ENCODE measurements at regions not wholly inside any gene's neighbourhood (a gene's known extent, or its start where the extent isn't known, plus 50 kb on each side); places are given as distances from the start of the nearest gene placed in this dataset.

DNA sequence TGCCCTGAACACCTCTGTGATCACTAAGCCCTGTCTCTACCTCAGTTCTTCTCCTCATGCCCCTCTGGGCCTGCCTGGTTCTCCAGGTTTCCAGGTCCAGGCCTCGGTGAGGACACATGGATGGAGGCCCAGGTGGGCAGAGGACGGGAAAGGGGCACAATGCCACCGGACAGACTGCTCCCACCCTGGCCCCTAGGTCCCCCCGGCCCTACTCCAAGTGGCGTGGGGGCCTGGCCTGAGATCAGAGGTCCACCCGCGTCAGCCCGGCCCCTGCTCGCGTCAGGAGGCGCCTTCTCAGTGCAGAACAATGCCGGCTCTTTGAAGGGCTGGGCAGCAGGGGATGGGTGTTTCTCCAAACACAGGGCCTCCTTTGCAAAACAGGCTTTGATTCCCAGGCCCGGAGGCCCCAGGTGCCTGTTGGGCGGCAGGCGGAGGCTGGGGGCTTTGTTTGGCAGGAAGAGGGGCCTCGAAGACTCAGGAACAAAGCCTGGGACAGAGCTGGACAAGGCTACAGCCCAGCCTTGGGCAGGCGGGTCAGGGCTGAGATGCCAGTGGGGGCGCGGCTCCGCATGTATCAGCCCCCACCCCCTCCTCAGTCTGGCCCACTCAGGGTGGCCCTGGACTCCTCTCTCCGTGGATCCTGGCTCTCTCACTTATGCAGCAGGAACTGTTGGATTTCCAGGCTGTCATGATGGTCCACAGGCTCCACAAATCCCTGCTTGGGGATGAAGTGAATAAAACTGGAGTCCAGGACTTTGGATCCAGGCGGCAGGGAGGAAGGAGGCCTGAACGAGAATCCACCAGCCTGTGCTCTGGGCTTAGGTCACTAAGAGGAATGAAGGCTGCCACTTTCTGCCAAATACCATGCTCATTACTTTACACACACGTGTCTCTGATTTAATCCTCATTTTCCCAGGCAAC, 77.4 kb upstream of the SLC2A1 start (continued):
- TF ChIP-seq MIER3 (CRISPR knock-in tag; IDR thresholded peaks at IDR 0.05; ENCODE audit: borderline replicate concordance) (no peak; the same call in 1 of the 2 replicates), KLF11 (CRISPR knock-in tag; IDR thresholded peaks at IDR 0.05) (no peak), KLF12 (CRISPR knock-in tag; IDR thresholded peaks at IDR 0.05; ENCODE audit: borderline replicate concordance) (no peak), NAIF1 (CRISPR knock-in tag; IDR thresholded peaks at IDR 0.05; ENCODE audit: borderline replicate concordance) (no peak; the same call in 1 of the 2 replicates), PTBP1 (IDR thresholded peaks at IDR 0.05; ENCODE audit: low read depth, low read length, poor library complexity, severe bottlenecking) (no peak), ZNF3 (CRISPR knock-in tag; IDR thresholded peaks at IDR 0.05) (no peak), CBFB (CRISPR knock-in tag; IDR thresholded peaks at IDR 0.05) (0 out of 2 replicates have a peak, but pooled peaks have one; percentile 61), JARID2 (CRISPR knock-in tag; IDR thresholded peaks at IDR 0.05; ENCODE audit: insufficient replicate concordance) (no peak), MXI1 (IDR thresholded peaks at IDR 0.05; ENCODE audit: borderline replicate concordance, low read depth, low read length) (no peak), ZSCAN9 (CRISPR knock-in tag; IDR thresholded peaks at IDR 0.05; ENCODE audit: borderline replicate concordance) (peak; percentile 56; the same call in 1 of the 2 replicates), PITX1 (CRISPR knock-in tag; IDR thresholded peaks at IDR 0.05) (peak; percentile 62), CREM (IDR thresholded peaks at IDR 0.05) (peak; percentile 90), CREM (CRISPR knock-in tag; IDR thresholded peaks at IDR 0.05) (no peak), MYC (CRISPR knock-in tag; IDR thresholded peaks at IDR 0.05; ENCODE audit: borderline replicate concordance) (peak; percentile 69; the same call in 1 of the 2 replicates), ZNF143 (CRISPR knock-in tag; IDR thresholded peaks at IDR 0.05) (peak; percentile 50; the same call in 1 of the 2 replicates)
- TF ChIP-seq, protein P1, sequence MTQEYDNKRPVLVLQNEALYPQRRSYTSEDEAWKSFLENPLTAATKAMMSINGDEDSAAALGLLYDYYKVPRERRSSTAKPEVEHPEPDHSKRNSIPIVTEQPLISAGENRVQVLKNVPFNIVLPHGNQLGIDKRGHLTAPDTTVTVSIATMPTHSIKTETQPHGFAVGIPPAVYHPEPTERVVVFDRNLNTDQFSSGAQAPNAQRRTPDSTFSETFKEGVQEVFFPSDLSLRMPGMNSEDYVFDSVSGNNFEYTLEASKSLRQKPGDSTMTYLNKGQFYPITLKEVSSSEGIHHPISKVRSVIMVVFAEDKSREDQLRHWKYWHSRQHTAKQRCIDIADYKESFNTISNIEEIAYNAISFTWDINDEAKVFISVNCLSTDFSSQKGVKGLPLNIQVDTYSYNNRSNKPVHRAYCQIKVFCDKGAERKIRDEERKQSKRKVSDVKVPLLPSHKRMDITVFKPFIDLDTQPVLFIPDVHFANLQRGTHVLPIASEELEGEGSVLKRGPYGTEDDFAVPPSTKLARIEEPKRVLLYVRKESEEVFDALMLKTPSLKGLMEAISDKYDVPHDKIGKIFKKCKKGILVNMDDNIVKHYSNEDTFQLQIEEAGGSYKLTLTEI (CRISPR knock-in tag; conservative IDR thresholded peaks at IDR 0.05), result no peak
- TF ChIP-seq, protein P2, sequence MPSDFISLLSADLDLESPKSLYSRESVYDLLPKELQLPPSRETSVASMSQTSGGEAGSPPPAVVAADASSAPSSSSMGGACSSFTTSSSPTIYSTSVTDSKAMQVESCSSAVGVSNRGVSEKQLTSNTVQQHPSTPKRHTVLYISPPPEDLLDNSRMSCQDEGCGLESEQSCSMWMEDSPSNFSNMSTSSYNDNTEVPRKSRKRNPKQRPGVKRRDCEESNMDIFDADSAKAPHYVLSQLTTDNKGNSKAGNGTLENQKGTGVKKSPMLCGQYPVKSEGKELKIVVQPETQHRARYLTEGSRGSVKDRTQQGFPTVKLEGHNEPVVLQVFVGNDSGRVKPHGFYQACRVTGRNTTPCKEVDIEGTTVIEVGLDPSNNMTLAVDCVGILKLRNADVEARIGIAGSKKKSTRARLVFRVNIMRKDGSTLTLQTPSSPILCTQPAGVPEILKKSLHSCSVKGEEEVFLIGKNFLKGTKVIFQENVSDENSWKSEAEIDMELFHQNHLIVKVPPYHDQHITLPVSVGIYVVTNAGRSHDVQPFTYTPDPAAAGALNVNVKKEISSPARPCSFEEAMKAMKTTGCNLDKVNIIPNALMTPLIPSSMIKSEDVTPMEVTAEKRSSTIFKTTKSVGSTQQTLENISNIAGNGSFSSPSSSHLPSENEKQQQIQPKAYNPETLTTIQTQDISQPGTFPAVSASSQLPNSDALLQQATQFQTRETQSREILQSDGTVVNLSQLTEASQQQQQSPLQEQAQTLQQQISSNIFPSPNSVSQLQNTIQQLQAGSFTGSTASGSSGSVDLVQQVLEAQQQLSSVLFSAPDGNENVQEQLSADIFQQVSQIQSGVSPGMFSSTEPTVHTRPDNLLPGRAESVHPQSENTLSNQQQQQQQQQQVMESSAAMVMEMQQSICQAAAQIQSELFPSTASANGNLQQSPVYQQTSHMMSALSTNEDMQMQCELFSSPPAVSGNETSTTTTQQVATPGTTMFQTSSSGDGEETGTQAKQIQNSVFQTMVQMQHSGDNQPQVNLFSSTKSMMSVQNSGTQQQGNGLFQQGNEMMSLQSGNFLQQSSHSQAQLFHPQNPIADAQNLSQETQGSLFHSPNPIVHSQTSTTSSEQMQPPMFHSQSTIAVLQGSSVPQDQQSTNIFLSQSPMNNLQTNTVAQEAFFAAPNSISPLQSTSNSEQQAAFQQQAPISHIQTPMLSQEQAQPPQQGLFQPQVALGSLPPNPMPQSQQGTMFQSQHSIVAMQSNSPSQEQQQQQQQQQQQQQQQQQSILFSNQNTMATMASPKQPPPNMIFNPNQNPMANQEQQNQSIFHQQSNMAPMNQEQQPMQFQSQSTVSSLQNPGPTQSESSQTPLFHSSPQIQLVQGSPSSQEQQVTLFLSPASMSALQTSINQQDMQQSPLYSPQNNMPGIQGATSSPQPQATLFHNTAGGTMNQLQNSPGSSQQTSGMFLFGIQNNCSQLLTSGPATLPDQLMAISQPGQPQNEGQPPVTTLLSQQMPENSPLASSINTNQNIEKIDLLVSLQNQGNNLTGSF (CRISPR knock-in tag; IDR thresholded peaks at IDR 0.05), result no peak
- TF ChIP-seq, protein P3, sequence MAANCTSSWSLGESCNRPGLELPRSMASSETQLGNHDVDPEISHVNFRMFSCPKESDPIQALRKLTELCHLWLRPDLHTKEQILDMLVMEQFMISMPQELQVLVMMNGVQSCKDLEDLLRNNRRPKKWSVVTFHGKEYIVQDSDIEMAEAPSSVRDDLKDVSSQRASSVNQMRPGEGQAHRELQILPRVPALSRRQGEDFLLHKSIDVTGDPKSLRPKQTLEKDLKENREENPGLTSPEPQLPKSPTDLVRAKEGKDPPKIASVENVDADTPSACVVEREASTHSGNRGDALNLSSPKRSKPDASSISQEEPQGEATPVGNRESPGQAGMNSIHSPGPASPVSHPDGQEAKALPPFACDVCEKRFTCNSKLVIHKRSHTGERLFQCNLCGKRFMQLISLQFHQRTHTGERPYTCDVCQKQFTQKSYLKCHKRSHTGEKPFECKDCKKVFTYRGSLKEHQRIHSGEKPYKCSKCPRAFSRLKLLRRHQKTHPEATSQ (CRISPR knock-in tag; IDR thresholded peaks at IDR 0.05; ENCODE audit: borderline replicate concordance), result no peak
- TF ChIP-seq, protein P4, sequence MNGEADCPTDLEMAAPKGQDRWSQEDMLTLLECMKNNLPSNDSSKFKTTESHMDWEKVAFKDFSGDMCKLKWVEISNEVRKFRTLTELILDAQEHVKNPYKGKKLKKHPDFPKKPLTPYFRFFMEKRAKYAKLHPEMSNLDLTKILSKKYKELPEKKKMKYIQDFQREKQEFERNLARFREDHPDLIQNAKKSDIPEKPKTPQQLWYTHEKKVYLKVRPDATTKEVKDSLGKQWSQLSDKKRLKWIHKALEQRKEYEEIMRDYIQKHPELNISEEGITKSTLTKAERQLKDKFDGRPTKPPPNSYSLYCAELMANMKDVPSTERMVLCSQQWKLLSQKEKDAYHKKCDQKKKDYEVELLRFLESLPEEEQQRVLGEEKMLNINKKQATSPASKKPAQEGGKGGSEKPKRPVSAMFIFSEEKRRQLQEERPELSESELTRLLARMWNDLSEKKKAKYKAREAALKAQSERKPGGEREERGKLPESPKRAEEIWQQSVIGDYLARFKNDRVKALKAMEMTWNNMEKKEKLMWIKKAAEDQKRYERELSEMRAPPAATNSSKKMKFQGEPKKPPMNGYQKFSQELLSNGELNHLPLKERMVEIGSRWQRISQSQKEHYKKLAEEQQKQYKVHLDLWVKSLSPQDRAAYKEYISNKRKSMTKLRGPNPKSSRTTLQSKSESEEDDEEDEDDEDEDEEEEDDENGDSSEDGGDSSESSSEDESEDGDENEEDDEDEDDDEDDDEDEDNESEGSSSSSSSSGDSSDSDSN (CRISPR knock-in tag; IDR thresholded peaks at IDR 0.05), result peak; percentile 78

All from HepG2 (cell line).